Esophagus squamous epithelium (tissue), 5 donors: ENCODE measurements at regions not wholly inside any gene's neighbourhood (a gene's known extent, or its start where the extent isn't known, plus 50 kb on each side); places are given as distances from the start of the nearest gene placed in this dataset.

Experiments used
- DNase-seq: peaks from one replicate; lab custom pipeline; 2025; lab: John Stamatoyannopoulos, UW
- H3K27ac ChIP-seq, 4 donors: fragments of 200-600 bp; sonication (generic); one replicate each; pipeline ENCODE4 v1.5.1; 2016 to 2019; ENCODE audit warnings: mild to moderate bottlenecking in 1 of 4
- H3K27me3 ChIP-seq, 4 donors: fragments of 200-600 bp; sonication (generic); 1 replicate in 3 of 4; 2 replicates in 1 of 4; pipeline versions ENCODE4 v1.5.1 to v1.6.0; 2017 to 2021; ENCODE audit warnings: antibody characterized with exemption in 1 of 4
- H3K36me3 ChIP-seq, 3 donors: fragments of 200-600 bp; sonication (generic); one replicate each; pipeline ENCODE4 v1.5.1; 2016 to 2019
- H3K4me1 ChIP-seq, 3 donors: fragments of 200-600 bp; sonication (generic); one replicate each; pipeline ENCODE4 v1.5.1; 2017 to 2019
- H3K4me3 ChIP-seq, 4 donors: fragments of 200-600 bp; sonication (generic); 1 replicate in 3 of 4; 2 replicates in 1 of 4; pipeline ENCODE4 v1.5.1; 2016 to 2019; ENCODE audit warnings: mild to moderate bottlenecking in 2 of 4, moderate library complexity in 1 of 4
- H3K9me3 ChIP-seq, 3 donors: fragments of 200-600 bp; sonication (generic); one replicate each; pipeline ENCODE4 v1.5.1; 2016 to 2019
- CTCF ChIP-seq, 6 experiments: fragments of 450-650 bp in 4 of 6; fragments of 200-600 bp in 2 of 6; sonication (generic) in 2 of 6; IDR thresholded peaks; one replicate each; pipeline ENCODE4 v1.5.1; 2016 to 2019; ENCODE audit warnings: antibody characterized with exemption in 6 of 6, mild to moderate bottlenecking in 4 of 6, moderate library complexity in 4 of 6
- POLR2A ChIP-seq, 4 donors: fragments of 450-650 bp; IDR thresholded peaks; one replicate each; pipeline ENCODE4 v1.6.1; 2017; ENCODE audit warnings: antibody characterized with exemption in 4 of 4, mild to moderate bottlenecking in 4 of 4, moderate library complexity in 3 of 4
- WGBS, 2 donors: methylation state at CpG; one replicate each; pipeline ENCODE4 v1.1.5; 2018; 5-methylcytosine and 5-hydroxymethylcytosine counted together
- intact Hi-C: fragments of 100-400 bp; cut with DNase I; formaldehyde crosslinking; loops from one replicate; pipeline ENCODE4 v1.15.0; 2022
- donor health status: DM: yes; HTN: yes; CAD: no.

- Histone ChIP-seq H3K4me1 (no peaks in the 10 kb centered on the region), H3K27ac (no peak overlapping the region), H3K4me3 (no peak overlapping the region), H3K9me3 (no peaks in the 10 kb centered on the region), H3K27me3 (no peaks in the 10 kb centered on the region), H3K36me3 (no peaks in the 10 kb centered on the region)
- intact Hi-C loops, result no loop called here
- WGBS, 2 donors, result 93 to 94% methylated on average over 3 to 5 of the region's 5 CpGs
- TF ChIP-seq CTCF (IDR thresholded peaks at IDR 0.05) (no peak), POLR2A (IDR thresholded peaks at IDR 0.05) (no peak)
- no peak for DNase-seq
Measured at GRCh38 chr2:58669998-58670397, 428.9 kb upstream of the FANCL start.

- intact Hi-C loops, result no loop called here
- 82 to 85% methylated on average over 2 to 3 of the region's 3 CpGs for WGBS, 2 donors
Measured at GRCh38 chr2:58667137-58667774, 426.1 kb upstream of the FANCL start.

GRCh38 chr2:58666323-58666970, 425.3 kb upstream of the FANCL start:
- TF ChIP-seq CTCF (IDR thresholded peaks at IDR 0.05) (no peak), POLR2A (IDR thresholded peaks at IDR 0.05) (no peak)
- no peak overlapping the region for H3K27ac ChIP-seq
- intact Hi-C loops, result no loop called here
- WGBS, 2 donors, result 77 to 86% methylated on average over 3 of the region's 3 CpGs
- no peaks in the 10 kb centered on the region for H3K9me3 ChIP-seq
- no peaks in the 10 kb centered on the region for H3K27me3 ChIP-seq
- no peaks in the 10 kb centered on the region for H3K4me1 ChIP-seq
- no peaks in the 10 kb centered on the region for H3K36me3 ChIP-seq
- DNase-seq, result no peak
- no peak overlapping the region for H3K4me3 ChIP-seq

More at GRCh38 chr2:58667137-58667774, 426.1 kb upstream of the FANCL start:
- no peak for DNase-seq
- Histone ChIP-seq H3K4me1 (no peaks in the 10 kb centered on the region), H3K27me3 (no peaks in the 10 kb centered on the region), H3K4me3 (no peak overlapping the region), H3K9me3 (no peaks in the 10 kb centered on the region), H3K36me3 (no peaks in the 10 kb centered on the region), H3K27ac (no peak overlapping the region)
- no peak for TF ChIP-seq POLR2A (IDR thresholded peaks at IDR 0.05)

GRCh38 chr2:58665154-58665553, 424.0 kb upstream of the FANCL start:
- Histone ChIP-seq H3K36me3 (no peaks in the 10 kb centered on the region), H3K4me3 (no peak overlapping the region), H3K27me3 (no peaks in the 10 kb centered on the region), H3K4me1 (no peaks in the 10 kb centered on the region), H3K27ac (no peak overlapping the region), H3K9me3 (no peaks in the 10 kb centered on the region)
- DNase-seq, result no peak
- TF ChIP-seq CTCF (IDR thresholded peaks at IDR 0.05) (no peak), POLR2A (IDR thresholded peaks at IDR 0.05) (no peak)
- intact Hi-C loops, result no loop called here
- 68 to 74% methylated on average over 3 of the region's 3 CpGs for WGBS, 2 donors

GRCh38 chr2:58664523-58665151, 423.5 kb upstream of the FANCL start:
- TF ChIP-seq POLR2A (IDR thresholded peaks at IDR 0.05) (no peak), CTCF (IDR thresholded peaks at IDR 0.05) (no peak)
- H3K27ac ChIP-seq, result no peak overlapping the region
- H3K27me3 ChIP-seq, result no peaks in the 10 kb centered on the region
- no peak overlapping the region for H3K4me3 ChIP-seq
- H3K36me3 ChIP-seq, result no peaks in the 10 kb centered on the region
- H3K9me3 ChIP-seq, result no peaks in the 10 kb centered on the region
- no peaks in the 10 kb centered on the region for H3K4me1 ChIP-seq
- WGBS, 2 donors, result 50 to 78% methylated on average over 5 of the region's 5 CpGs
- DNase-seq, result no peak
- intact Hi-C loops, result no loop called here
